PFSK-1 (cell line): ENCODE measurements at regions not wholly inside any gene's neighbourhood (a gene's known extent, or its start where the extent isn't known, plus 50 kb on each side); places are given as distances from the start of the nearest gene placed in this dataset.

Experiments used
- POLR2AphosphoS5 ChIP-seq: IDR thresholded peaks from 2 replicates; pipeline ENCODE4 v1.6.1; 2012; ENCODE audit warnings: low read depth, mild to moderate bottlenecking, control low read depth, low read length, moderate library complexity
- SIN3A ChIP-seq: IDR thresholded peaks from 2 replicates; pipeline ENCODE4 v1.6.1; 2012; ENCODE audit warnings: mild to moderate bottlenecking, low read length, moderate library complexity, borderline replicate concordance; ENCODE audit not compliant: insufficient read depth
- TAF1 ChIP-seq: IDR thresholded peaks from 2 replicates; pipeline ENCODE4 v1.6.1; 2012; ENCODE audit warnings: low read length, control low read depth, borderline replicate concordance; ENCODE audit not compliant: insufficient read depth
- TF ChIP-seq, protein P1 (sequence below), 2 experiments: IDR thresholded peaks; 2 replicates each; pipeline versions ENCODE4 v1.6.1 to v1.8.0; 2011 to 2012; ENCODE audit warnings: low read depth in 2 of 2, low read length in 2 of 2, control low read depth in 1 of 2, inconsistent platforms in 1 of 2, mild to moderate bottlenecking in 1 of 2, moderate library complexity in 1 of 2; ENCODE audit not compliant: insufficient read depth in 1 of 2

DNA sequence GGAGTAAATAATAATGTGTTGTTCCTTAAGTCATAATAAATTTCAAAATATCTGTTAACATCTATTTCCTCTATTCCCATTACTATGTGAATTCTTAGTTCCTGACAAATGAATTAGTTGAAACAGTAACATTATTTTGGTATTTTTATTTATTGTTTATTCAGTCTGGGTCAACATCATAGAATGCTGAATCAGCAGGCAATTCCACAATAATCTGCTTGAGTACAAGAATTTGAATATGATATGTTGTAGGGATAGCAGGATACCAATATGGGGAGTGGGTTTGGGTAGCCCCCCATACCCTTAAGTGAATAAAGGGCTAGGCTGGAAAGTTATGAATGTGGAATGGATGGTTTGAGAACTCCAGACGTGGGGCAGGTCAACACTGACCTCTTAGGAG, 373.2 kb upstream of the CHD6 start:
- TF ChIP-seq, protein P1, sequence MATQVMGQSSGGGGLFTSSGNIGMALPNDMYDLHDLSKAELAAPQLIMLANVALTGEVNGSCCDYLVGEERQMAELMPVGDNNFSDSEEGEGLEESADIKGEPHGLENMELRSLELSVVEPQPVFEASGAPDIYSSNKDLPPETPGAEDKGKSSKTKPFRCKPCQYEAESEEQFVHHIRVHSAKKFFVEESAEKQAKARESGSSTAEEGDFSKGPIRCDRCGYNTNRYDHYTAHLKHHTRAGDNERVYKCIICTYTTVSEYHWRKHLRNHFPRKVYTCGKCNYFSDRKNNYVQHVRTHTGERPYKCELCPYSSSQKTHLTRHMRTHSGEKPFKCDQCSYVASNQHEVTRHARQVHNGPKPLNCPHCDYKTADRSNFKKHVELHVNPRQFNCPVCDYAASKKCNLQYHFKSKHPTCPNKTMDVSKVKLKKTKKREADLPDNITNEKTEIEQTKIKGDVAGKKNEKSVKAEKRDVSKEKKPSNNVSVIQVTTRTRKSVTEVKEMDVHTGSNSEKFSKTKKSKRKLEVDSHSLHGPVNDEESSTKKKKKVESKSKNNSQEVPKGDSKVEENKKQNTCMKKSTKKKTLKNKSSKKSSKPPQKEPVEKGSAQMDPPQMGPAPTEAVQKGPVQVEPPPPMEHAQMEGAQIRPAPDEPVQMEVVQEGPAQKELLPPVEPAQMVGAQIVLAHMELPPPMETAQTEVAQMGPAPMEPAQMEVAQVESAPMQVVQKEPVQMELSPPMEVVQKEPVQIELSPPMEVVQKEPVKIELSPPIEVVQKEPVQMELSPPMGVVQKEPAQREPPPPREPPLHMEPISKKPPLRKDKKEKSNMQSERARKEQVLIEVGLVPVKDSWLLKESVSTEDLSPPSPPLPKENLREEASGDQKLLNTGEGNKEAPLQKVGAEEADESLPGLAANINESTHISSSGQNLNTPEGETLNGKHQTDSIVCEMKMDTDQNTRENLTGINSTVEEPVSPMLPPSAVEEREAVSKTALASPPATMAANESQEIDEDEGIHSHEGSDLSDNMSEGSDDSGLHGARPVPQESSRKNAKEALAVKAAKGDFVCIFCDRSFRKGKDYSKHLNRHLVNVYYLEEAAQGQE (IDR thresholded peaks at IDR 0.05; ENCODE audit: insufficient read depth in 1 of 2, low read depth in 2 of 2, low read length in 2 of 2): no peak
- TF ChIP-seq POLR2AphosphoS5 (no peak), TAF1 (no peak), SIN3A (no peak)
